Middle frontal gyrus (tissue), 1 donor: ENCODE measurements at regions not wholly inside any gene's neighbourhood (a gene's known extent, or its start where the extent isn't known, plus 50 kb on each side); places are given as distances from the start of the nearest gene placed in this dataset.
A peak's percentile ranks its signal among the peaks of the same experiment; 100 is the strongest.

Experiments
- DNase-seq: peaks from one replicate; pipeline ENCODE4 v3.0.0-alpha.2; 2015; ENCODE audit warnings: low spot score; ENCODE audit errors: extremely low spot score

- no peak for DNase-seq
These were observed 199.1 kb upstream of the TCF21 start for GRCh38 chr6:133689863-133690262.

- no peak for DNase-seq
These were observed 195.3 kb upstream of the TCF21 start for GRCh38 chr6:133693565-133693964.

DNA sequence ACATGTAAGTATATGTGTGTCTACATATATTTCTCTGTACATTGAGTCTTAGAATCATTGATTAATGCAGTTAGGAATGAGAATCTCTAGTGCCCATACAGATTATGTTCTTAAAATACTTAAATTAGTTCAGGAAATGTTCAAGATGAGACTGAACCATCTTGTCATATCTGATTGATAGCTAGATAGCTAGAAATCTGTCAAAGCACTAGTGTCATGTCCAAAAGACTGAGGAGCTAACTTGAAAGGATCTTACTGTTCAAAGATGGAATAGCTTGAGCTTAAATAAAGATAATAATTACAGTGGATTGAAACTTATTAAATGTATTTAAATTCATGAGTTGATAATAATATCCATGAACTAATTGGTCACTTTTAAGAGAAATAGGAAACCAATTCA is 191.7 kb upstream of the TCF21 start:
- no peak for DNase-seq

GRCh38 chr6:133697666-133698065 is 191.2 kb upstream of the TCF21 start:
- peak; percentile 3 for DNase-seq

DNA sequence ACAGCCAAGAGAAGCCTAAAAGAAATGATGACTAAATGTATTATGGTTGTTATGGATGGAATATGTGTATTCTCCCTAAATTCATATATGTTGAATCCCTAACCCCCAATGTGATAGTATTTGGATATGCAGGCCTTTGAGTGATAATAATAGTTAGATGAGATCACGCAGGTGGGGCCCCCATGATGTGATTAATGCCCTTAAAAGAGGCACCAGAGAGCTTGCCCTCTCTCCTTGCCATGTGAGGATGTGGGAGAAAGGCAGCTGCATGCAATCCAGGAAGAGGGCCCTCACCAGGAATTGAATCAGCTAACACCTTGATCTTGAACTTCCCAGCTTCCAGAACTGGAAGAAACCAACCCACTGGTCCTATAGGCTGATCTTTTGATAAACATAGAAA is 190.6 kb upstream of the TCF21 start:
- DNase-seq = no peak

DNA sequence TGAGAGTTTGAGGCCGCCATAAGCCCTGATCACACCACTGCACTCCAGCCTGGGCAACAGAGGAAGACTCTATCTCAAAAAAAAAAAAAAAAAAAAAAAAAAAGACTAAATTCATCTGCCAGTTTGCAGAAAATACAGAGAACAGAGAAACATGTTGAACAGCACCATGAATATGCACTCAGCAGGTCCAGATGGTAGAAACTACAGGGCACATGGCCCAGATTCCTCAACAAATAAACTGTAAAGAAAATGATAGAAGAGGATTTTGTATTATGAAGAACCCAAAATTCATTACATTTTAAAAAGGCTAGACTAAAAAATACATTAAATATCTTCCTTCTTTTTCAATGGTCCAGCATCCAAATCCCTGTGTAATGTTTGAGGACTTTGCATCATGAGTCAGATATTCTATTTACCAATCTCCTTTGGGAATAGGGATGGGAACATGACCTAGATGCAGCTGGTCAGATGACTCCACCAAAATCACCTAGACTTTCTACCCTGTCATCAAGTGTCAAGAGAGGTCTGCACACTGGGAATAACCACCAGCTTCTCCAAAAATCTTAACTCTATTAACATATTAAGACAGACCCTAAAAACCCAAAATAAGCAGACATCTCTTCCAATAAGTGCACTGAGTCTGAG is 189.1 kb upstream of the TCF21 start:
- DNase-seq = peak; percentile 27

DNA sequence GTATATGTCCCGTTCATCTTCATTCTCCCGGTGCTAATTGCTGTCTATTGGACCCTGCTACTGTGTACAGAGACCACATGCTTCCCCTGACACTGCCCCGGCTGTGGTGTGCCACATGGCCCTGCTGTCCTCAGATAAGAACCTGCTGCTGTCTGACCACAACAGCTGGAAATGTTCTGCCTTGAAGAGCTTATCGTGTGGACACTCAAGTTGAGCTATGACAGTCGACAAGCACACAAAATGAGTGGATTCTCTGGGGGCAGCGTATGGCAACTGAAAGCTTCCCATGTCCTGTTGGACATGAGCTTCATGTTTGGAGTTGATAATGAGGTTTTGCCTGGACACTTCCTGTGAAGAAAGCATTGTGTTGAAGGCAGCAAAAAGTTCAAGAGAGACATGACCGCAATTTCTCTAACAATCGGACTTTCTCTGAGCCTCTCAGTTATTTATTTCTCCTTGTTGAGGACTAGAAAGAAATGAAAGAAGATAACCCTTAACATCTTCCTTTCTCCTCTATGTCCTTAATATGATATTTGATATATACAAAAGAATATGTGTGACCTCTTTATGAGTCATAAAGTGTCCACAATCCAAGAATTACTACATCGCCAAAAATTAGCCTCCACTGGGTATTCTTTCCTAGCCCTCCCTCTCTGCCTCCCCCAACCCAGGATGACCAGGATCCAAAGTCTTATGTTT is 187.1 kb upstream of the TCF21 start:
- DNase-seq = no peak

- DNase-seq = no peak
These were observed 184.5 kb upstream of the TCF21 start for GRCh38 chr6:133704371-133704770.

DNA sequence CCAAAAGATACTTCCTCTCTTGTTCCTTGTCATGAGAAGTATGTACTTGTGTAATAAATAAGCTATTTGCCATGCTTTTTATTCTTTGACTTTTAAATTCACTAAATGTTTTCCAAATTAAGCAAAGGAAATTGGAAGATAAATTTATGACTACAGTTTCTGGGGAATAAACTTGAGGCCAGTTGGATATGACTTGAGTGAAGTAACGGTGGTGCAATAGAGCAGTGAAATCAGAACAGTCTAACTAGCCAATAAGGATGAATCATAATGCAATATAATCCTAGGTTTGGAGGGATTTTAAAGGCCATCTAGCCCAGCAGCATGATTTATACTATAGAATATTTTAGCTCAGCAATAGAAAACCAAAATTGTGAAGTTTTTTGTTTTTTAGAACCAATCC is 183.8 kb upstream of the TCF21 start:
- DNase-seq = no peak

GRCh38 chr6:133705731-133706130 is 183.2 kb upstream of the TCF21 start:
- no peak for DNase-seq

DNA sequence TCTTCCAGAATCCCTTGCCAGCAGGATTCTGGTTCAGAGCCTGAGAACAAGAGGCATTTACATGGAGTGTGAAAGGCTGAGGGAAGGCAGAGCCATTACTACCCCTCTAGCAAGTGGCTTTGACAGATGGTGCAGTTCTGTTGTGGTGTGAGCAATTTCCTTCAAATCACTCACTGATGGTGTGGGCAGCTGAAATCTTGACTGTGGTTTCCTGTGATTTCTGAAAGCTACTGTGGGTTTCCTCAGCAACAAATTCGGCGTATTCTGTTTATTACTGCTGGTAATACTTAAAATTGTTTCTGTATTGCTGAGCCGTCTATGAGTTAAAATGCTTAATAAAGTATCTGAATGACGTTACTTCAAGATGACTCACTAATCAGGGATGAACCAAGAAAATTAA is 181.5 kb upstream of the TCF21 start:
- peak; percentile 43 for DNase-seq

GRCh38 chr6:133710826-133711225 is 178.1 kb upstream of the TCF21 start:
- DNase-seq = no peak

GRCh38 chr6:133715270-133715669 is 173.6 kb upstream of the TCF21 start:
- DNase-seq = no peak

GRCh38 chr6:133724726-133725125 is 164.2 kb upstream of the TCF21 start:
- DNase-seq = no peak

DNA sequence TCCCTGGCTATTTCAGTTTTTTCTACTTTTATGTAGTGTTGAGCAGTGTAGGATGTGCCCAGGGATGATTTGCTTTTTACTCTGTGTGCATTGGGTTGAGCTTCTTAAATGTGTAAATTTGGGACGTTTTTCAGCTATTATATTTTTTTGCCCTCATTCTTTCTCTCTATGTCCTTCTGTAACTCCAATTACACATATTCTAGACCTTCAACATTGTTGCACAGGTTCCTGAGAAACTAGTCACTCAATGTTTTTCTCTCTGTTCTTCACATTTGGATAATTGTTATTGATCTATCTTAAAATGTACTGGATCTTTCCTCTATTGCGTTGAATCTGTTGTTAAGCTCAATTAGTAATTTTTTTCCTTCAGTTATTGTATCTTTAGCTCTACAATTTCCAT is 162.7 kb upstream of the TCF21 start:
- DNase-seq = no peak

DNA sequence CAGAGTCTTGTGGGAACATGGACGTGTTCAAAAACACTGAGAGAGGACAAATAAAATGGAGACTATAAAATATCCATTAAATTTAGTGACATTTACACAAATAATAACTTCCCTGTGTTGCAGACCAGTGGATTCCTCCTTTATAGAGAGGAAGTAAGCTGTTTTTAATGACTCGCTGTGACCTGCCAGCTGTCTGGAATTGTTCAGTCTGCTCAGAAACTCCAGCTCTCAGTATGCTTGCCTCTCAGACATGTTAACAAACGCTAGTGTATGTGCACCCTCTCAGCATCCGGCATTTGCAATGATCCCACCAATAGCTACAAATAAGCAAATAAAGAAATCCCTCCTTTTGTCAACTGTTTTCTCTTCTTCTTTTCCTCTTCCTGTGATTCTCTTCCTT is 158.0 kb upstream of the TCF21 start:
- no peak for DNase-seq

DNA sequence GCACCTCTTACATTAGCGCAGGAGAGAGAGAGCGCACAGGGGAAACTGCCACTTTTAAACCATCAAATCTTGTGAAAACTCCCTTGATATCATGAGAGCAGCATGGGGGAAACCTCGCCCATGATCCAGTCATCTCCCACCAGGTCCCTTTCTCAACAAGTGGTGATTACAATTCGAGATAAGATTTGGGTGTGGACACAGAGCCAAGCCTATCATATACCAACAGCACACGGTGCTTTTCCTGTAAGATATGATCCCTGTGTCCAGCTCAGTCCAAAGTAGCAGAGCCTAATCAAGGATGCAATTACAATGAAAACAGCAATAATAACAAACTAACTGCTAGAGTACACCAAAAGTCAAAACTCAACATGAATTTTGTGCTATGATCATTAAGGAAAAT is 148.7 kb upstream of the TCF21 start:
- DNase-seq = no peak

DNA sequence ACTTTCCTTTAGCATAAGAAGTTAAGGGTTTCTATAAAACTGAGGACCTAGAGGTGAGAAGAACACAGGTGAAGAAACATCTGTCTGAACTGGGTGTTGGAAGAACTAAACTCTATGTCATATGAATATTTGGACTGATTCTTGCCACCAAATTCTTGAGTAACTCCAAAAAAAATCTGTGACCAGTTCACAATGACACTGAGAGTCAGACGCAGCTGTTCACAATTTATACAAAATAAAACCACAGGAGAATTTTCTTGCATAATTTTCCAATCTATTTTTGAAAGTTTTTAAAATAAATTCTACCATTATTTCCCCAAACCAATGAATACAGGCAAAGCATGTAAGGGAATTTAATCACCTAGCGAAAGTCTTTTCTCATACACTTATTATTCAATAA is 148.1 kb upstream of the TCF21 start:
- no peak for DNase-seq

DNA sequence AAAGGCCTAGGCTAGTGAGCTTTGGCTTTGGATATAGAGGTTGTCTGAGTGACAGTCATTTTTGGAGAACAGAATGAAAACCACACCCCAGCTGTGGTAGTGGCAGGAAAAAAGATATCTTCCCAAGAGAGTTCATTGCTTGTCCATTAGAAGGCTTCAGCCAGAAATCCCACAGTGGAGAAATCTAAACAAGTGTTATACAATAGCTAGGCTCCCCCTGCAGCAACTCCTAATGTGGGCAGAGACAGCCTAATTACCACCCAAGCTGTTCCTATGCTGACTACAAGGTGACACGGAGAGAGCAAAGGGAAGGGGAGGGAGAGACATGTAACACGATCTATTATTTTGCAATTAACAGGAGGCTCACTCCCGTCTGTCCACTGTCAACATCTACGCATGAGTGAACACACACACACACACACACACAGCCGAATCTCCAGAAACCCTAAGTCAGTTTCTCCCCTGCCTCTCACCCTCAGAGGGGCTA is 147.5 kb upstream of the TCF21 start:
- no peak for DNase-seq

- DNase-seq = no peak
These were observed 145.3 kb upstream of the TCF21 start for GRCh38 chr6:133743621-133744020.

DNA sequence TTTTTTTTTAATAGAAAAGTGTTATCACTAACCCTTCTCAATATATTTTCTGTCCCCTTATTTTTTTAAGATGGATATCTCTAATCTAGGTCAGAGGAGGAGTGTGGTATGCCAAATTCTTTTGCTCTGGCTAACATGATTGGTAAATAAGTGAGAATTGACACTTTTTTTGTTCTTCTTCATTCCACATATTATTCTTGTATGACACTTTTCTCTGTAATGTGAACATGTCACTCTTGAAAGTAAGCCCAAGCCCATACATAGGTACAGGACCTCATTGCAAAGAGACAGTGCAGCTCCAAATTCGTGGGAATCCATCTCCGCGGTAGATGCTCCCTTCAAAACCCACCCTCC is 142.5 kb upstream of the TCF21 start:
- no peak for DNase-seq

DNA sequence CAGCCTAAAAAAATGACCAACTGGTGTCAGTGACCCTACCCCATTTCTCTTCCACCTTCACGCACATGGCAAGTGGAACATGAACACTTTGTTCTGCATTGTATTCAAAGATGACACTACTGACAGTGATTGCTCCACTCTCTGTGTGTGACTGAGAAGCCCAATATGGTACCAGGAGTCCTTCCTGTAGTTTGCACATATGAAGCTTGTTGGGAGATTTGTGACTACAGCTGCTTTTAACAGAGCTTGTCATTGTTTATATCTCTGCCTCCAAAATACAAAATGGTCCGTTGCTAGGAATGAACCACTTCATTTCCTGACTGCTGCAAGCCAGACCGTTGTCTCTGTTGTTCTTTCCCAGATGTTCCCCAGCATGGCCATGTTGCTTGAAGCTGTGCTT is 140.3 kb upstream of the TCF21 start:
- DNase-seq = no peak

DNA sequence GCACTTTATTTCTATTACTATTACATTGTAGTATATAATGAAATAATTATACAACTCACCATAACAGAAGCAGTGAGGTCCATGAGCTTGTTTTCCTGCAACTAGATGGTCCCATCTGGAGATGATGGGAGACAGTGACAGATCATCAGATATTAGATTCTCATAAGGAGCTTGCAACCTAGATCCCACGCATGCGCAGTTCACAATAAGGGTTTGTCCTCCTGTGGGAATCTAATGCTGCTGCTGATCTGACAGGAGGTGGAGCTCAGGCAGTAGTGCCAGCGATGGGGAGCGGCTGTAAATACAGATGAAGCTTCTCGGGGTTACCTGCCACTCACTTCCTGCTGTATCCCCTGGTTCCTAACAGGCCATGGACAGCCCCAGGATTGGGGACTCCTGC is 139.5 kb upstream of the TCF21 start:
- DNase-seq = no peak
